Lower leg skin (tissue), 3 donors: ENCODE measurements at regions not wholly inside any gene's neighbourhood (a gene's known extent, or its start where the extent isn't known, plus 50 kb on each side); places are given as distances from the start of the nearest gene placed in this dataset.
"Not testable (repeated sequence)": the region's sequence is repeated elsewhere in the genome, so short reads cannot be mapped to it uniquely, and the experiment has no call there.

ENCODE experiments used
- POLR2A ChIP-seq, 2 donors: fragments of 450-650 bp; IDR thresholded peaks; one replicate each; pipeline ENCODE4 v1.6.1; 2016 to 2017; ENCODE audit warnings: antibody characterized with exemption in 2 of 2, mild to moderate bottlenecking in 1 of 2, moderate library complexity in 1 of 2
- TF ChIP-seq, protein P1 (sequence below), 3 donors: fragments of 450-650 bp; IDR thresholded peaks; one replicate each; pipeline ENCODE4 v1.5.1; 2016; ENCODE audit warnings: antibody characterized with exemption in 3 of 3, mild to moderate bottlenecking in 3 of 3, moderate library complexity in 2 of 3

DNA sequence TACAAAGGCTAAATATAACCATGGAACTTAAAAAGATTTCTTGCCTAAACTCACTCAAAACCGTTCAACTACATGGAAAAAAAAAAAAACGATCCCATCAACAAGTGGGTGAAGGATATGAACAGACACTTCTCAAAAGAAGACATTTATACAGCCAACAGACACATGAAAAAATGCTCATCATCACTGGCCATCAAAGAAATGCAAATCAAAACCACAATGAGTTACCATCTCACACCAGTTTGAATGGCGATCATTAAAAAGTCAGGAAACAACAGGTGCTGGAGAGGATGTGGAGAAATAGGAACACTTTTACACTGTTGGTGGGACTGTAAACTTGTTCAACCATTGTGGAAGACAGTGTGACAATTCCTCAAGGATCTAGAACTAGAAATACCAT lies 151.2 kb upstream of the SMIM30 start:
- TF ChIP-seq, protein P1, sequence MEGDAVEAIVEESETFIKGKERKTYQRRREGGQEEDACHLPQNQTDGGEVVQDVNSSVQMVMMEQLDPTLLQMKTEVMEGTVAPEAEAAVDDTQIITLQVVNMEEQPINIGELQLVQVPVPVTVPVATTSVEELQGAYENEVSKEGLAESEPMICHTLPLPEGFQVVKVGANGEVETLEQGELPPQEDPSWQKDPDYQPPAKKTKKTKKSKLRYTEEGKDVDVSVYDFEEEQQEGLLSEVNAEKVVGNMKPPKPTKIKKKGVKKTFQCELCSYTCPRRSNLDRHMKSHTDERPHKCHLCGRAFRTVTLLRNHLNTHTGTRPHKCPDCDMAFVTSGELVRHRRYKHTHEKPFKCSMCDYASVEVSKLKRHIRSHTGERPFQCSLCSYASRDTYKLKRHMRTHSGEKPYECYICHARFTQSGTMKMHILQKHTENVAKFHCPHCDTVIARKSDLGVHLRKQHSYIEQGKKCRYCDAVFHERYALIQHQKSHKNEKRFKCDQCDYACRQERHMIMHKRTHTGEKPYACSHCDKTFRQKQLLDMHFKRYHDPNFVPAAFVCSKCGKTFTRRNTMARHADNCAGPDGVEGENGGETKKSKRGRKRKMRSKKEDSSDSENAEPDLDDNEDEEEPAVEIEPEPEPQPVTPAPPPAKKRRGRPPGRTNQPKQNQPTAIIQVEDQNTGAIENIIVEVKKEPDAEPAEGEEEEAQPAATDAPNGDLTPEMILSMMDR (IDR thresholded peaks at IDR 0.05) = not testable (repeated sequence)
- not testable (repeated sequence) for TF ChIP-seq POLR2A (IDR thresholded peaks at IDR 0.05)
